GM21529 (cell line): ENCODE measurements at regions not wholly inside any gene's neighbourhood (a gene's known extent, or its start where the extent isn't known, plus 50 kb on each side); places are given as distances from the start of the nearest gene placed in this dataset.
"Not testable (repeated sequence)": the region's sequence is repeated elsewhere in the genome, so short reads cannot be mapped to it uniquely, and the experiment has no call there.

ENCODE experiments used
- ATAC-seq: cut with Tn5 transposase; IDR thresholded peaks from one replicate; pipeline ENCODE4 v1.9.1; 2021; ENCODE audit not compliant: unreplicated experiment

- ATAC-seq = no peak
Measured at GRCh38 chr6:155828989-155829388, 373.4 kb upstream of the NOX3 start.

- no peak for ATAC-seq
Measured at GRCh38 chr6:155818698-155819097, 363.1 kb upstream of the NOX3 start.

GRCh38 chr6:155813548-155813947 lies 357.9 kb upstream of the NOX3 start:
- no peak for ATAC-seq

GRCh38 chr6:155807243-155807642 lies 351.6 kb upstream of the NOX3 start:
- no peak for ATAC-seq

GRCh38 chr6:155801046-155801445 lies 345.4 kb upstream of the NOX3 start:
- no peak for ATAC-seq

- not testable (repeated sequence) for ATAC-seq
Measured at GRCh38 chr6:155798876-155799275, 343.2 kb upstream of the NOX3 start.

- ATAC-seq = no peak
Measured at GRCh38 chr6:155795173-155795796, 339.6 kb upstream of the NOX3 start.

- ATAC-seq = no peak
Measured at GRCh38 chr6:155791891-155792290, 336.3 kb upstream of the NOX3 start.

- ATAC-seq = no peak
Measured at GRCh38 chr6:155791186-155791585, 335.5 kb upstream of the NOX3 start.

- ATAC-seq = no peak
Measured at GRCh38 chr6:155787168-155787567, 331.5 kb upstream of the NOX3 start.

- no peak for ATAC-seq
Measured at GRCh38 chr6:155786528-155786927, 330.9 kb upstream of the NOX3 start.

GRCh38 chr6:155782739-155783459 lies 327.3 kb upstream of the NOX3 start:
- no peak for ATAC-seq

- no peak for ATAC-seq
Measured at GRCh38 chr6:155782320-155782731, 326.7 kb upstream of the NOX3 start.

- ATAC-seq = no peak
Measured at GRCh38 chr6:155779456-155779855, 323.8 kb upstream of the NOX3 start.

GRCh38 chr6:155778336-155778735 lies 322.7 kb upstream of the NOX3 start:
- no peak for ATAC-seq

- ATAC-seq = no peak
Measured at GRCh38 chr6:155771822-155772221, 316.2 kb upstream of the NOX3 start.

- ATAC-seq = no peak
Measured at GRCh38 chr6:155770856-155771255, 315.2 kb upstream of the NOX3 start.

GRCh38 chr6:155770313-155770712 lies 314.7 kb upstream of the NOX3 start:
- no peak for ATAC-seq

GRCh38 chr6:155765275-155766194 lies 309.9 kb upstream of the NOX3 start:
- ATAC-seq = no peak

GRCh38 chr6:155762649-155763048 lies 307.0 kb upstream of the NOX3 start:
- no peak for ATAC-seq

GRCh38 chr6:155755452-155755851 lies 299.8 kb upstream of the NOX3 start:
- no peak for ATAC-seq

- not testable (repeated sequence) for ATAC-seq
Measured at GRCh38 chr6:155748778-155749177, 293.1 kb upstream of the NOX3 start.
